ENCODE measurements at regions not wholly inside any gene's neighbourhood (a gene's known extent, or its start where the extent isn't known, plus 50 kb on each side); places are given as distances from the start of the nearest gene placed in this dataset.

DNA sequence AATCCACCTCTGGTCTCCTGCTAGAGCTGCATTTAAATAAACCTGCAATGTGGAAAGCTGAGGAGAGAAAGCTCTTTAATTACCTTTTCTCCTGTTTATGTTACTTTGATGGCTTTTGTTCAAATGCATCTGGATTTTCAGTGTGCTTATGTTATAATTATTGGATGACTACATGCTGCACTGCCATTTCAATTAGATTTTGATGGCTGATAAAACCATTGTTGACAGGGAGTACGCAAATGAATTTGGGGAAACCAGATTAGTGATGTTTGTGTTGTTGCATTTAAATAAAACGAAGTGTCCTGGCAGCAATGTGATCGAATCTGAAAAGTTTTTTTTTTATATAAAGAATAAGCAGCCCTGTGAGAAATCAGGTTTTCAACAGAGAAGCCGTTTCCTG, 799.8 kb downstream of the DIAPH3 start:
- POLR2A ChIA-PET (ENCODE audit: low non-redundant PET) = no interaction called here
- intact Hi-C loops (cut with micrococcal nuclease; ENCODE audit: unreplicated experiment) = no loop called here
- Histone ChIP-seq H3K27ac (ENCODE audit: low read depth, low read length, poor library complexity, severe bottlenecking) (no peak overlapping the region), H3K27me3 (replicated peaks; ENCODE audit: insufficient read depth, low read depth, low read length, poor library complexity) (no peaks in the 10 kb centered on the region), H3K36me3 (ENCODE audit: insufficient read depth, low read length, poor library complexity, severe bottlenecking) (no peaks in the 10 kb centered on the region), H3K4me3 (ENCODE audit: low read depth, low read length, poor library complexity, severe bottlenecking) (no peak overlapping the region), H3K4me1 (ENCODE audit: insufficient read depth, low read length, poor library complexity, severe bottlenecking) (peaks cover 6% of the 10 kb centered on the region), H3K9me3 (ENCODE audit: low read depth, low read length, poor library complexity, severe bottlenecking) (no peaks in the 10 kb centered on the region)
- CTCF ChIA-PET = no interaction called here
- TF ChIP-seq, protein P1, sequence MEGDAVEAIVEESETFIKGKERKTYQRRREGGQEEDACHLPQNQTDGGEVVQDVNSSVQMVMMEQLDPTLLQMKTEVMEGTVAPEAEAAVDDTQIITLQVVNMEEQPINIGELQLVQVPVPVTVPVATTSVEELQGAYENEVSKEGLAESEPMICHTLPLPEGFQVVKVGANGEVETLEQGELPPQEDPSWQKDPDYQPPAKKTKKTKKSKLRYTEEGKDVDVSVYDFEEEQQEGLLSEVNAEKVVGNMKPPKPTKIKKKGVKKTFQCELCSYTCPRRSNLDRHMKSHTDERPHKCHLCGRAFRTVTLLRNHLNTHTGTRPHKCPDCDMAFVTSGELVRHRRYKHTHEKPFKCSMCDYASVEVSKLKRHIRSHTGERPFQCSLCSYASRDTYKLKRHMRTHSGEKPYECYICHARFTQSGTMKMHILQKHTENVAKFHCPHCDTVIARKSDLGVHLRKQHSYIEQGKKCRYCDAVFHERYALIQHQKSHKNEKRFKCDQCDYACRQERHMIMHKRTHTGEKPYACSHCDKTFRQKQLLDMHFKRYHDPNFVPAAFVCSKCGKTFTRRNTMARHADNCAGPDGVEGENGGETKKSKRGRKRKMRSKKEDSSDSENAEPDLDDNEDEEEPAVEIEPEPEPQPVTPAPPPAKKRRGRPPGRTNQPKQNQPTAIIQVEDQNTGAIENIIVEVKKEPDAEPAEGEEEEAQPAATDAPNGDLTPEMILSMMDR (conservative IDR thresholded peaks at IDR 0.05; ENCODE audit: low read depth, low read length) = no peak
- no peak for TF ChIP-seq EZH2 (IDR thresholded peaks at IDR 0.05; ENCODE audit: borderline replicate concordance, low read depth, low read length, poor library complexity, severe bottlenecking)
- DNase-seq (ENCODE audit: low spot score) = no peak
- no TSS peak for BruUV-seq (replicated peaks)

DNA sequence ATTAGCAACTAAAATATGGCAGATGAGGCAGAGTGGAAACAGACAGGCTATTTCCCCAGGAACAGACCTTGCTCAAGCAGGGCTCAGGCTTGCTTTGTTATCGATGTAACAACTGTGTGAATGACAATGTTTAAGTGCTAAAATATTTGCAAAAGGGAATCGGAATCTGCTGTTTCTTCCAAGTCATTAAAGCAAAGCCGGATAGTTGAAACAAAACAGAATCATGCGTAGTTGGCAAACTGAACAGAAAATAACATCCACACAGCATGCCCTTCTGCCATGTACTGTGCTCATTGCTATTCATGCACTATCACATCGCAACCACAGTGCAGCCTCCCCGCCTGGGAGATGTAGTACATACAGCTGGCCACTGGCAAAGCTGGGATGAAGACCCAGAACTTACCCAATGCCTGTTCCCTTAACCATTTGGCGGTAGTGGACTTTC, 799.1 kb downstream of the DIAPH3 start:
- peaks cover 6% of the 10 kb centered on the region for H3K4me1 ChIP-seq (ENCODE audit: insufficient read depth, low read length, poor library complexity, severe bottlenecking)
- no peaks in the 10 kb centered on the region for H3K9me3 ChIP-seq (ENCODE audit: low read depth, low read length, poor library complexity, severe bottlenecking)
- ChIA-PET POLR2A (ENCODE audit: low non-redundant PET) (no interaction called here), CTCF (no interaction called here)
- TF ChIP-seq, protein P1 (conservative IDR thresholded peaks at IDR 0.05; ENCODE audit: low read depth, low read length) = no peak
- no peak for TF ChIP-seq EZH2 (IDR thresholded peaks at IDR 0.05; ENCODE audit: borderline replicate concordance, low read depth, low read length, poor library complexity, severe bottlenecking)
- no peak overlapping the region for H3K27ac ChIP-seq (ENCODE audit: low read depth, low read length, poor library complexity, severe bottlenecking)
- no TSS peak for BruUV-seq (replicated peaks)
- no peak for DNase-seq (ENCODE audit: low spot score)
- H3K27me3 ChIP-seq (replicated peaks; ENCODE audit: insufficient read depth, low read depth, low read length, poor library complexity) = no peaks in the 10 kb centered on the region
- H3K36me3 ChIP-seq (ENCODE audit: insufficient read depth, low read length, poor library complexity, severe bottlenecking) = no peaks in the 10 kb centered on the region
- intact Hi-C loops (cut with micrococcal nuclease; ENCODE audit: unreplicated experiment) = no loop called here
- no peak overlapping the region for H3K4me3 ChIP-seq (ENCODE audit: low read depth, low read length, poor library complexity, severe bottlenecking)

DNA sequence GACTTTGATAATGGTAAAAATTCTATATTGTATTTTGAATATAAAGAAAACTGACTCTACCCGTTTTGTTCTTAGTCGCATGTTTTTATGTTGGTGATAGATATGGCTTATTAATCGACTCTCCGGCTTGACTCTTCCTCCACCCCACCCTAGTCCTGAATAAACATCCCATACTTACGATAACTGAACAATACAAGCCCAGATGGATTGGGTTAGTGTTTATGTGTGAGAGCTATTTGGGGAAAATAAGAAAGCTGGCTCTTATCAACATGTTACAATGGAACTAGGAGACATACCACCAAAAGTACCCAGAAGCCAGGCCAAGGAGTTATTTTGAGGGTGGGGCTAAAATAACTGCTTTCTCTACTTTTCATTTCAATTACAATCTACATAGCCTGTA, 796.3 kb downstream of the DIAPH3 start:
- Histone ChIP-seq H3K27ac (ENCODE audit: low read depth, low read length, poor library complexity, severe bottlenecking) (no peak overlapping the region), H3K27me3 (replicated peaks; ENCODE audit: insufficient read depth, low read depth, low read length, poor library complexity) (no peaks in the 10 kb centered on the region), H3K4me3 (ENCODE audit: low read depth, low read length, poor library complexity, severe bottlenecking) (no peak overlapping the region), H3K9me3 (ENCODE audit: low read depth, low read length, poor library complexity, severe bottlenecking) (no peaks in the 10 kb centered on the region), H3K36me3 (ENCODE audit: insufficient read depth, low read length, poor library complexity, severe bottlenecking) (no peaks in the 10 kb centered on the region), H3K4me1 (ENCODE audit: insufficient read depth, low read length, poor library complexity, severe bottlenecking) (no peaks in the 10 kb centered on the region)
- POLR2A ChIA-PET (ENCODE audit: low non-redundant PET) = no interaction called here
- intact Hi-C loops (cut with micrococcal nuclease; ENCODE audit: unreplicated experiment) = no loop called here
- BruUV-seq (replicated peaks) = no TSS peak
- DNase-seq (ENCODE audit: low spot score) = no peak
- TF ChIP-seq EZH2 (IDR thresholded peaks at IDR 0.05; ENCODE audit: borderline replicate concordance, low read depth, low read length, poor library complexity, severe bottlenecking) = no peak
- TF ChIP-seq, protein P1 (conservative IDR thresholded peaks at IDR 0.05; ENCODE audit: low read depth, low read length) = no peak
- CTCF ChIA-PET = no interaction called here

Data from A673 (cell line).